Colonic mucosa (tissue), 4 donors: ENCODE measurements at regions not wholly inside any gene's neighbourhood (a gene's known extent, or its start where the extent isn't known, plus 50 kb on each side); places are given as distances from the start of the nearest gene placed in this dataset.

Experiments used
- DNase-seq: peaks from one replicate; pipeline ENCODE4 v3.0.0-alpha.2; 2020
- H3K27ac ChIP-seq: fragments of 200-600 bp; one replicate; pipeline ENCODE4 v1.8.0; 2021
- H3K27me3 ChIP-seq: fragments of 200-600 bp; one replicate; pipeline ENCODE4 v1.8.0; 2021
- H3K36me3 ChIP-seq: fragments of 200-600 bp; one replicate; pipeline ENCODE4 v1.8.0; 2021
- H3K4me1 ChIP-seq: fragments of 200-600 bp; one replicate; pipeline ENCODE4 v1.8.0; 2021; ENCODE audit warnings: mild to moderate bottlenecking
- H3K4me3 ChIP-seq: fragments of 200-600 bp; one replicate; pipeline ENCODE4 v1.8.0; 2021
- H3K9ac ChIP-seq, 2 donors: one replicate each; pipeline ENCODE4 v1.7.0; 2013; ENCODE audit warnings: control low read depth in 2 of 2, low read depth in 2 of 2, low read length in 2 of 2
- H3K9me3 ChIP-seq: fragments of 200-600 bp; one replicate; pipeline ENCODE4 v1.8.0; 2021
- intact Hi-C: fragments of 100-400 bp; cut with DNase I; formaldehyde crosslinking; loops from one replicate; pipeline ENCODE4 v1.14.1; 2022
- TF ChIP-seq, protein P1 (sequence below): fragments of 200-600 bp; IDR thresholded peaks from one replicate; pipeline ENCODE4 v1.8.0; 2022; ENCODE audit warnings: antibody characterized with exemption, mild to moderate bottlenecking
- donor health status: healthy.
- donor health status: DM: no; HTN: no; CAD: no.
- donor health status: DM: no; HTN: no; CAD: no.

DNA sequence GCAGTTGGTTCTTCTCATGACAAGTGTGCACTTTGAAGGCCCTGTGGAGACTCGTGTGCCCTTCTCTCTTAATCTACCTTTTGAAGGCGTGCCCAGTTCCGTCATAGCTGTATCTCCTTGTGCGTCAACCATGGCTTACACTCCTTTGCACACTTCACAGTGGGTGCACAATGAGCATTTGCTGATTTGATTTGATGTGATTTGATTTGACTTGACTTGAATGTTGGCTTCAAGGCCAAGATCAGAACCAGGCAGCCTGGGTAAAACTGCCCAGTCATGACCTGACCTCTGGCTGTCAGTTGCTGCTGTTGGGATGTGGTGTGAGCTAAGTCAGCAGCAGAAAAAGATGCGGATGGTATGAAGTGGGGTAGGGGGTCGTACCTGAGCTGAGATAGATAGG, 670.3 kb upstream of the HS6ST1 start:
- Histone ChIP-seq H3K27ac (no peak overlapping the region), H3K27me3 (no peaks in the 10 kb centered on the region), H3K4me3 (no peak overlapping the region), H3K4me1 (no peaks in the 10 kb centered on the region), H3K9ac (no peak overlapping the region), H3K9me3 (no peaks in the 10 kb centered on the region), H3K36me3 (no peaks in the 10 kb centered on the region)
- TF ChIP-seq, protein P1, sequence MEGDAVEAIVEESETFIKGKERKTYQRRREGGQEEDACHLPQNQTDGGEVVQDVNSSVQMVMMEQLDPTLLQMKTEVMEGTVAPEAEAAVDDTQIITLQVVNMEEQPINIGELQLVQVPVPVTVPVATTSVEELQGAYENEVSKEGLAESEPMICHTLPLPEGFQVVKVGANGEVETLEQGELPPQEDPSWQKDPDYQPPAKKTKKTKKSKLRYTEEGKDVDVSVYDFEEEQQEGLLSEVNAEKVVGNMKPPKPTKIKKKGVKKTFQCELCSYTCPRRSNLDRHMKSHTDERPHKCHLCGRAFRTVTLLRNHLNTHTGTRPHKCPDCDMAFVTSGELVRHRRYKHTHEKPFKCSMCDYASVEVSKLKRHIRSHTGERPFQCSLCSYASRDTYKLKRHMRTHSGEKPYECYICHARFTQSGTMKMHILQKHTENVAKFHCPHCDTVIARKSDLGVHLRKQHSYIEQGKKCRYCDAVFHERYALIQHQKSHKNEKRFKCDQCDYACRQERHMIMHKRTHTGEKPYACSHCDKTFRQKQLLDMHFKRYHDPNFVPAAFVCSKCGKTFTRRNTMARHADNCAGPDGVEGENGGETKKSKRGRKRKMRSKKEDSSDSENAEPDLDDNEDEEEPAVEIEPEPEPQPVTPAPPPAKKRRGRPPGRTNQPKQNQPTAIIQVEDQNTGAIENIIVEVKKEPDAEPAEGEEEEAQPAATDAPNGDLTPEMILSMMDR: no peak
- intact Hi-C loops: no loop called here
- no peak for DNase-seq

DNA sequence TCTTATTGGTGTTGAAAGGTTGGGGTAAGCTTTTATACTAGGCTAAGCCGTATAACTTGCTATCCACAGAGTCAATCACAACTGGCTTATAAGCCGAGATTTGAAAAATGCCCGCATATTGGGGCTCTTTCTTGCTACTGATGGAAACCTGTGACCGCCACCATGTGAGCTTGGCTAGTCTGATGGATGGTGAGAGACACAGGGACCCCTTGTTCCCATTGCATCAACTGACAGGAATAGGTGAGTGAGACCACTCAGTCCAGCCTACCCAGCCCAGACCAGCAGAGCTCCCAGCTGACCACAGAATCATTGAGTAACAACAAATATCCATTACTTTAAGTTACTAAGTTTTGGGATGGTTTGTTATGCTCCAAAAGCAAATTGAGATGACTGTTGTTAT, 676.4 kb upstream of the HS6ST1 start:
- Histone ChIP-seq H3K9me3 (no peaks in the 10 kb centered on the region), H3K9ac (no peak overlapping the region), H3K27me3 (no peaks in the 10 kb centered on the region), H3K36me3 (no peaks in the 10 kb centered on the region), H3K27ac (no peak overlapping the region), H3K4me1 (no peaks in the 10 kb centered on the region), H3K4me3 (no peak overlapping the region)
- intact Hi-C loops: no loop called here
- no peak for DNase-seq
- TF ChIP-seq, protein P1: no peak

DNA sequence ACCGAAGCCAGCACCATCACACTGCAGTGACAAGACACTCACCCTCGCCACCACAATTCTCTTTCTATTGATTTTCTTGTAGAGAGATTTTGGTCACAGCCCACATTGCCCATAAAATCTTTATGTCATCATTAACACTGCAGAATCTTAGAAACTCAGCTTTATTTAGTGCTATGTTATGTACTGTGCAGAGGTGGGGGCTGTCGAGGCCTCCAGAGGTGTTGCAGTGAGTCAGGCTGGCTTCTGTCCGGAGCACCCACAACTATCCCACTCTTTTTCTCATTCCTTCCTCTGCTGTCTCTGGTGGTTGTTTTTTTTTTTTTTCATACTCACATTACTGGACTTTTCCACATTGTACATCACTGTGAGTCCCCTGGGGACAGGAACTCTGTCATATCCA, 677.4 kb upstream of the HS6ST1 start:
- H3K9ac ChIP-seq: no peak overlapping the region
- H3K27me3 ChIP-seq: no peaks in the 10 kb centered on the region
- H3K4me1 ChIP-seq: no peaks in the 10 kb centered on the region
- intact Hi-C loops: no loop called here
- no peaks in the 10 kb centered on the region for H3K9me3 ChIP-seq
- no peak overlapping the region for H3K4me3 ChIP-seq
- H3K36me3 ChIP-seq: no peaks in the 10 kb centered on the region
- no peak overlapping the region for H3K27ac ChIP-seq
- TF ChIP-seq, protein P1: no peak
- DNase-seq: no peak

DNA sequence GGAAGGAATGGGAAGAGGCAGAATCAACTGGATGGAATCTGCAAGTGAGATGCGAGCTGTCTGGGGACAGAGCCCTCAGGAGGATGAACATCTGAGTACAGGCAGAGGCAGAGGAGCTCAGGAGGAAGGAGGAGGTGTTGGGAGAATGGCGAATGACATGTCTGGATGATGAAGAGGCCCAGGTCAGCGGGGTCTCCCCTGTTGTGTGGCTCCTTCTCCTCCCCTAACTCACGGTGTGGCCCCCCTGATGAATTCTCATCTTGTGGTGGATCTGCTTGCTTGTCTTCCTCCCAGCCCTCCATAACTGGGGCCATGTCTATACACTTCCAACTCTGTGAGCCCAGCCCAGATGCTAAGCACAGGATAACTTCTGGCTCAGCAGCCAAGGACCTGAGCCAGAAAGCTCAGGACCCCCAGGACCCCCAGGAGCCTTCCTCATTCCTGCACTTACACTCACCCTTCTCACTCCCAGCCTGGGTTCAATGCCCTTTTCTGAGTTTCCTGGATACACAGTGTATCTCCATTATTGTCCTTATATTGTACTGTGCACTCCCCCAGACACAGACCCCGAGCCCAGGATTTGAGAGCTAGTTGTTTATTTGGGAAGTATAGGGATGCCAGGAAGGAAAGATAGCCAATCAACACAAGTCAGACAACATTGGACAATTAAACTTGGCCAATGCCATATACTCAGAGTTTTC, 678.6 kb upstream of the HS6ST1 start:
- Histone ChIP-seq H3K36me3 (no peaks in the 10 kb centered on the region), H3K9ac (no peak overlapping the region), H3K27me3 (no peaks in the 10 kb centered on the region), H3K27ac (no peak overlapping the region), H3K4me3 (no peak overlapping the region), H3K4me1 (no peaks in the 10 kb centered on the region), H3K9me3 (no peaks in the 10 kb centered on the region)
- TF ChIP-seq, protein P1: no peak
- no peak for DNase-seq
- intact Hi-C loops: no loop called here

DNA sequence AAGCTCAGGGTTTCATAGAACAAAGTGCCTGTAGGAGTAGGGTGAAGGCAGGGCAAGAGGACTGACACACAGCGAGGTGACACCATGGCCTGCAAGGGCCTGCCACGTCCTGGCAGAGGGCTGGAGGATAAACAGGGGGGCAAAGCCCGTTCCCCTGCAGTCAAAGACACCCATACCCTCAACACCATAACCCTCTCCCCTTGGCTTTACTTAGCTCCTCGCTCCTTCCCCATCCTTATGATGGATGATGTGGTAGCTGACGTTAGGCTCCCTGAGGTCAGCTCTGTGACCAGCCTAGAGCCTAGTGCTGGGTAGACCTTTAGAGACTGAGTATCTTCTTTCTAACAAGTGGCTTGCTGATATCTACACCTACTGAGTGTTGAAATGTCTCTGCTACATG, 683.3 kb upstream of the HS6ST1 start:
- Histone ChIP-seq H3K9me3 (no peaks in the 10 kb centered on the region), H3K36me3 (no peaks in the 10 kb centered on the region), H3K4me1 (no peaks in the 10 kb centered on the region), H3K27me3 (no peaks in the 10 kb centered on the region), H3K4me3 (no peak overlapping the region), H3K27ac (no peak overlapping the region), H3K9ac (no peak overlapping the region)
- intact Hi-C loops: no loop called here
- TF ChIP-seq, protein P1: no peak
- no peak for DNase-seq
